ENCODE measurements at regions not wholly inside any gene's neighbourhood (a gene's known extent, or its start where the extent isn't known, plus 50 kb on each side); places are given as distances from the start of the nearest gene placed in this dataset.
"Not testable (repeated sequence)": the region's sequence is repeated elsewhere in the genome, so short reads cannot be mapped to it uniquely, and the experiment has no call there.

DNA sequence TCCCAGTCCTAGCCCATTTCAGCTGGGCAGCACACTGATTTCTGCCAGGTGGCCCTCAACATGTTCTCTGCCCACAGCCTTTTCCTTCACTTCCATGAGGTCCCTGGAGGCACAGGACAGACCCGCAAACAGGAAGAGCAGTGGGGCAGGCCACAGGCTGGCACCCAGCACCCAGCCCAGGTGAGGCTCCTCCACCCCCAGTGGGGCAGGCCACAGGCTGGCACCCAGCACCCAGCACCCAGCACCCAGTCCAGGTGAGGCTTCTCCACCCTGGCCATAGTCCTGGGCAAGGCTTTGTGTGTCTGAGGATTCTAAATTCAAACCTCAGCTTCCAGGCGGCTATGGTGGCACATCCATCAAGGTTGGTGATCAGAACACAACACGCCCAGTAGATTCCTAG, 1413.0 kb downstream of the BRD1 start:
- no peak overlapping the region for H3K4me2 ChIP-seq (ENCODE audit: insufficient read depth, low read length, poor library complexity, severe bottlenecking)
- no peak overlapping the region for H2BK120ac ChIP-seq (ENCODE audit: low read depth, low read length)
- no peak overlapping the region for H3K4me3 ChIP-seq (ENCODE audit: low read length in 2 of 2)
- H2BK5ac ChIP-seq (ENCODE audit: low read length): no peak overlapping the region
- H3K4ac ChIP-seq (ENCODE audit: low read length): no peak overlapping the region
- WGBS, 2 donors (ENCODE audit: extremely low coverage in 2 of 2, insufficient read length in 2 of 2, insufficient replicate concordance in 1 of 2): no CpG with 5 or more reads among the region's 3 CpGs
- no peak overlapping the region for H2AFZ ChIP-seq (ENCODE audit: low read length)
- no peak for DNase-seq (ENCODE audit: low spot score)
- no peaks in the 10 kb centered on the region for H3K79me1 ChIP-seq (ENCODE audit: low read depth, low read length)
- H2BK12ac ChIP-seq (ENCODE audit: low read length): no peak overlapping the region
- H3K23ac ChIP-seq (ENCODE audit: low read depth, low read length, poor library complexity): no peak overlapping the region
- no peaks in the 10 kb centered on the region for H3K36me3 ChIP-seq (replicated peaks in 1 of 2; ENCODE audit: control insufficient read depth in 2 of 2, insufficient read depth in 2 of 2, low read length in 2 of 2)
- no peak overlapping the region for H4K8ac ChIP-seq (ENCODE audit: low read depth, low read length)
- no peaks in the 10 kb centered on the region for H3K9me3 ChIP-seq (replicated peaks in 1 of 2; ENCODE audit: control insufficient read depth in 2 of 2, insufficient read depth in 1 of 2, low read depth in 1 of 2, low read length in 2 of 2)
- no peak overlapping the region for H2BK15ac ChIP-seq (ENCODE audit: low read length)
- H3K4me1 ChIP-seq (ENCODE audit: control insufficient read depth in 2 of 2, insufficient read depth in 1 of 2, low read depth in 1 of 2, low read length in 2 of 2): peaks cover 0 to 6% of the 10 kb centered on the region in 2 donors
- H3K27ac ChIP-seq (replicated peaks; ENCODE audit: low read length): no peak overlapping the region
- H2AK5ac ChIP-seq (ENCODE audit: low read depth, low read length): no peak overlapping the region
- H3K14ac ChIP-seq (ENCODE audit: low read length): no peak overlapping the region
- no peak overlapping the region for H3K9ac ChIP-seq (ENCODE audit: low read depth, low read length, poor library complexity)
- no peak overlapping the region for H3K18ac ChIP-seq (ENCODE audit: low read length)
- H3K27me3 ChIP-seq (ENCODE audit: control insufficient read depth in 3 of 3, insufficient read depth in 3 of 3, low read depth in 1 of 3, low read length in 3 of 3): no peaks in the 10 kb centered on the region
- no peak overlapping the region for H4K91ac ChIP-seq (ENCODE audit: low read depth, low read length, poor library complexity)

DNA sequence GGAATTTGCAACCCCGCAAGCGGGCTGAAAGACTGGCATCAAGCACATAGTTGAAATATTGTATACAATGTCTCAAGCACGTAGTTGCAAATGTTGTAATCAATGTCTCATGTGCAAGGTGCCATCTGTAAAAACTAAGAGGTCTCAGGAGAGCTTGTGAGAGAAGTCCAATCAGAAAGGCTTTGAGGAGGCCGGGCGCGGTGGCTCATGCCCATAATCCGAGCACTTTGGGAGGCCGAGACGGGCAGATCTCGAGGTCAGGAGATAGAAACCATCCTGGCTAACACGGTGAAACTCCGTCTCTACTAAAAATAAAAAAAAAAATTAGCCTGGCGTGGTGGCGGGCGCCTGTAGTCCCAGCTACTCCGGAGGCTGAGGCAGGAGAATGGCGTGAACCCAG, 1414.7 kb downstream of the BRD1 start:
- not testable (repeated sequence) for H3K18ac ChIP-seq (ENCODE audit: low read length); H3K4me1 ChIP-seq (ENCODE audit: control insufficient read depth in 2 of 2, insufficient read depth in 1 of 2, low read depth in 1 of 2, low read length in 2 of 2); H2AFZ ChIP-seq (ENCODE audit: low read length); H2BK5ac ChIP-seq (ENCODE audit: low read length); H3K79me1 ChIP-seq (ENCODE audit: low read depth, low read length); H3K9me3 ChIP-seq (replicated peaks in 1 of 2; ENCODE audit: control insufficient read depth in 2 of 2, insufficient read depth in 1 of 2, low read depth in 1 of 2, low read length in 2 of 2); H3K27me3 ChIP-seq (ENCODE audit: control insufficient read depth in 3 of 3, insufficient read depth in 3 of 3, low read depth in 1 of 3, low read length in 3 of 3); H3K4me2 ChIP-seq (ENCODE audit: insufficient read depth, low read length, poor library complexity, severe bottlenecking); H2BK15ac ChIP-seq (ENCODE audit: low read length); H3K14ac ChIP-seq (ENCODE audit: low read length); H3K4ac ChIP-seq (ENCODE audit: low read length); H3K27ac ChIP-seq (replicated peaks; ENCODE audit: low read length); H3K9ac ChIP-seq (ENCODE audit: low read depth, low read length, poor library complexity); H3K4me3 ChIP-seq (ENCODE audit: low read length in 2 of 2); H3K36me3 ChIP-seq (replicated peaks in 1 of 2; ENCODE audit: control insufficient read depth in 2 of 2, insufficient read depth in 2 of 2, low read length in 2 of 2); H2BK12ac ChIP-seq (ENCODE audit: low read length); H2BK120ac ChIP-seq (ENCODE audit: low read depth, low read length); H2AK5ac ChIP-seq (ENCODE audit: low read depth, low read length); H4K91ac ChIP-seq (ENCODE audit: low read depth, low read length, poor library complexity); DNase-seq (ENCODE audit: low spot score); H4K8ac ChIP-seq (ENCODE audit: low read depth, low read length); H3K23ac ChIP-seq (ENCODE audit: low read depth, low read length, poor library complexity)
- WGBS, 2 donors (ENCODE audit: extremely low coverage in 2 of 2, insufficient read length in 2 of 2, insufficient replicate concordance in 1 of 2): no CpG with 5 or more reads among the region's 17 CpGs

DNA sequence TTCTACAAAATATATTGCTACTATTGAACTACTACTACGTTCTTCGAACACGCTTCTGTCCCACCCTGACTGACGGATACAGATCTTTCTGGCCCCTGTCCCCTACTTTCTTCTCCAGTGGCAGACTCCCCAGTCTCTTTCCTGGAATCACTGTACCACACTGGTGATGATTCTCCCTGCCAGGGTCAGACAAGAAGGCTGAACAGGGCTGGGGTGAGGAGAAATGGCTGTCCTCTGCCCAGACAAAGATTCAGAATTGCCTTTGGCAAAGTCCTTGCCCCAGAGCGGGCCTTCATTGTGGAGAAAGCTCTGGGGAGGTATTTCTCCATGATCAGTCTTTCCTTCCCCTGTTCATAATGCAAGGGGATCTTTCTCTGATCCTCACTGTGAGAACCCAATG, 1417.1 kb downstream of the BRD1 start:
- WGBS, 2 donors (ENCODE audit: extremely low coverage in 2 of 2, insufficient read length in 2 of 2, insufficient replicate concordance in 1 of 2): no CpG with 5 or more reads among the region's 5 CpGs
- H3K18ac ChIP-seq (ENCODE audit: low read length): no peak overlapping the region

DNA sequence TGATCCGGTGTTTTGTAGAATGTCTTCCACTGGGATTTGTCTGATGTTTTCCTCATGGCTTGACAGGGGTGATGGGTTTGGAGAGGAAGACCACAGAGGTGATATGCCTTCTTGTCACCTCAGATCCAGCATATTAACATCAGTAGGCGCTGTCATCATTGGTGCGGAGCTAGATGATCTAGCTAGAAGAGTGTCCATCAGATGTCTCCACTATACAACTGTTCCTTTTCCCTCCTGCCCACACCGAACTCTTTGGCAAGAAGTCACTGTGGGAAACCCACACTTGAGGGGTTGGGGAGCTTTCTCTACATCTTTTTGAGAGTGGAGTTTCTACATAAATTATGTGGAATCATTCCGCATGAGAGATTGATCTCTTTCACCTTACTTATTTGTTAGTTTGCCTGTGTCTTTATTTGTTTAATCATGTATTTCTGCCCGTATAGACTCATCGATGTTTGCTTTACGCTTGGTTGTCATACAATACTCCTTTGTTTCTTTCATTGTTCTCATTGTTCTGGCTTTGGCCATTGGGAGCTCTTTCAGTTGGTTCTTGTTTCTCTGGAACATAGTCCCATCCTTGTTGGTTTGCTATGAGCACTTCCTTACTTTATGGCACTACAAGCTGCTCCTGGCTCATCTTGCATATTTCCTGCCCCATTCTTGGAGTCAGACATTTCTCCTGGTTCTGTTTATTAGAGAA, 1420.3 kb downstream of the BRD1 start:
- no peak overlapping the region for H4K8ac ChIP-seq (ENCODE audit: low read depth, low read length)
- H3K27me3 ChIP-seq (ENCODE audit: control insufficient read depth in 3 of 3, insufficient read depth in 3 of 3, low read depth in 1 of 3, low read length in 3 of 3): no peaks in the 10 kb centered on the region
- WGBS, 2 donors (ENCODE audit: extremely low coverage in 2 of 2, insufficient read length in 2 of 2, insufficient replicate concordance in 1 of 2): no CpG with 5 or more reads among the region's 8 CpGs
- no peaks in the 10 kb centered on the region for H3K36me3 ChIP-seq (replicated peaks in 1 of 2; ENCODE audit: control insufficient read depth in 2 of 2, insufficient read depth in 2 of 2, low read length in 2 of 2)
- H3K4me3 ChIP-seq (ENCODE audit: low read length in 2 of 2): no peak overlapping the region
- H2AK5ac ChIP-seq (ENCODE audit: low read depth, low read length): no peak overlapping the region
- no peak overlapping the region for H3K23ac ChIP-seq (ENCODE audit: low read depth, low read length, poor library complexity)
- no peak overlapping the region for H2BK5ac ChIP-seq (ENCODE audit: low read length)
- H3K9me3 ChIP-seq (replicated peaks in 1 of 2; ENCODE audit: control insufficient read depth in 2 of 2, insufficient read depth in 1 of 2, low read depth in 1 of 2, low read length in 2 of 2): no peaks in the 10 kb centered on the region
- no peak overlapping the region for H2BK15ac ChIP-seq (ENCODE audit: low read length)
- no peak overlapping the region for H2BK120ac ChIP-seq (ENCODE audit: low read depth, low read length)
- H2BK12ac ChIP-seq (ENCODE audit: low read length): no peak overlapping the region
- no peaks in the 10 kb centered on the region for H3K4me1 ChIP-seq (ENCODE audit: control insufficient read depth in 2 of 2, insufficient read depth in 1 of 2, low read depth in 1 of 2, low read length in 2 of 2)
- no peaks in the 10 kb centered on the region for H3K79me1 ChIP-seq (ENCODE audit: low read depth, low read length)
- no peak overlapping the region for H3K4ac ChIP-seq (ENCODE audit: low read length)
- no peak overlapping the region for H4K91ac ChIP-seq (ENCODE audit: low read depth, low read length, poor library complexity)
- H3K14ac ChIP-seq (ENCODE audit: low read length): no peak overlapping the region
- no peak overlapping the region for H3K9ac ChIP-seq (ENCODE audit: low read depth, low read length, poor library complexity)
- no peak overlapping the region for H3K4me2 ChIP-seq (ENCODE audit: insufficient read depth, low read length, poor library complexity, severe bottlenecking)
- no peak overlapping the region for H3K18ac ChIP-seq (ENCODE audit: low read length)
- no peak overlapping the region for H3K27ac ChIP-seq (replicated peaks; ENCODE audit: low read length)
- H2AFZ ChIP-seq (ENCODE audit: low read length): no peak overlapping the region
- DNase-seq (ENCODE audit: low spot score): no peak

More for the DNA sequence above, 1417.1 kb downstream of the BRD1 start:
- no peak overlapping the region for H3K9ac ChIP-seq (ENCODE audit: low read depth, low read length, poor library complexity)
- DNase-seq (ENCODE audit: low spot score): no peak
- H3K27ac ChIP-seq (replicated peaks; ENCODE audit: low read length): no peak overlapping the region
- H3K9me3 ChIP-seq (replicated peaks in 1 of 2; ENCODE audit: control insufficient read depth in 2 of 2, insufficient read depth in 1 of 2, low read depth in 1 of 2, low read length in 2 of 2): no peaks in the 10 kb centered on the region
- H3K14ac ChIP-seq (ENCODE audit: low read length): no peak overlapping the region
- no peak overlapping the region for H4K8ac ChIP-seq (ENCODE audit: low read depth, low read length)
- H3K4me1 ChIP-seq (ENCODE audit: control insufficient read depth in 2 of 2, insufficient read depth in 1 of 2, low read depth in 1 of 2, low read length in 2 of 2): no peaks in the 10 kb centered on the region
- H2AK5ac ChIP-seq (ENCODE audit: low read depth, low read length): no peak overlapping the region
- no peak overlapping the region for H3K4me2 ChIP-seq (ENCODE audit: insufficient read depth, low read length, poor library complexity, severe bottlenecking)
- no peak overlapping the region for H2AFZ ChIP-seq (ENCODE audit: low read length)
- no peak overlapping the region for H4K91ac ChIP-seq (ENCODE audit: low read depth, low read length, poor library complexity)
- no peaks in the 10 kb centered on the region for H3K79me1 ChIP-seq (ENCODE audit: low read depth, low read length)
- H2BK5ac ChIP-seq (ENCODE audit: low read length): no peak overlapping the region
- H3K4ac ChIP-seq (ENCODE audit: low read length): no peak overlapping the region
- no peaks in the 10 kb centered on the region for H3K27me3 ChIP-seq (ENCODE audit: control insufficient read depth in 3 of 3, insufficient read depth in 3 of 3, low read depth in 1 of 3, low read length in 3 of 3)
- H2BK15ac ChIP-seq (ENCODE audit: low read length): no peak overlapping the region
- H2BK12ac ChIP-seq (ENCODE audit: low read length): no peak overlapping the region
- H2BK120ac ChIP-seq (ENCODE audit: low read depth, low read length): no peak overlapping the region
- H3K4me3 ChIP-seq (ENCODE audit: low read length in 2 of 2): no peak overlapping the region
- no peak overlapping the region for H3K23ac ChIP-seq (ENCODE audit: low read depth, low read length, poor library complexity)
- H3K36me3 ChIP-seq (replicated peaks in 1 of 2; ENCODE audit: control insufficient read depth in 2 of 2, insufficient read depth in 2 of 2, low read length in 2 of 2): no peaks in the 10 kb centered on the region
